HG03457 (cell line): ENCODE measurements at regions not wholly inside any gene's neighbourhood (a gene's known extent, or its start where the extent isn't known, plus 50 kb on each side); places are given as distances from the start of the nearest gene placed in this dataset.

Source experiments
- ATAC-seq: cut with Tn5 transposase; IDR thresholded peaks from one replicate; pipeline ENCODE4 v1.9.1; 2021; ENCODE audit warnings: moderate number of reproducible peaks; ENCODE audit not compliant: unreplicated experiment

DNA sequence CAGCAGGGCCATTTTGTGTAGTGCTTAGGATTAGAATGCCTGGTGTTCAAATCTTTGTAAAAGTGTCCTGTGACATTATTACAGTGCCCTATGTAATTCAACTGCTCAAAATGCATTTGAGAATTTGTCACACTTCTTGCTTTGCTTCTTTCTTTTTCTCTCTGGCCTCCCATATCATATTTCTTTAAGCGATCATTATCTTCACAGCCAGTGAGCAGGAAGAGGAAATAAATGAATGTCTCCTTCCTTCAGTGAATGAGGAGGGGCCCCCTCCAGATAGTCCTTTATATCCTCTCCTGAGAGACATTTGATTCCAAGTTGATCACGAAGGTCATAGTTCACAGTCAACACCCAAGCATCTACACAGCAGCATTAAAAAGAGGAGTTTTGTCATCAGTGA, 425.1 kb upstream of the NPVF start:
- no peak for ATAC-seq

DNA sequence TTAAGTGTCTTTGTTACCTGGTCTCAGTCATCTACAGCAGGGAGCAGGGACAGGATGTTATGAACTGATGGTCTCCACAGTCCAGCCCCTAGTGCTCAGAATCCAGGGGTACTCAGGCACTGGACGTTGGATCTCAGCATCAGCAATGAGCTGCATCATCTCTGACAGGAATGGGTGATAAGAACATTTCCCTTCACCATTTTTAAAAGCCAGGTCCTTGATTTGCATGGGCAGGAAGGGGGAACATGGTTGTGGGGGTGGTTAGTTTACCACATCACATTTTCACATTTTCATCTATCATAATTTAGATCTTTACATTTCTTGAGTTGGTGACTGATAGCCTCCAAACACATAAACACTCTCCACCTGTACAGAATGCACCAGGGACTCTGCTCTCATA, 427.8 kb upstream of the NPVF start:
- no peak for ATAC-seq

- no peak for ATAC-seq
Observed at GRCh38 chr7:25656581-25657026, 428.3 kb upstream of the NPVF start.

- ATAC-seq, result no peak
Observed at GRCh38 chr7:25658375-25658774, 430.1 kb upstream of the NPVF start.

- ATAC-seq, result no peak
Observed at GRCh38 chr7:25659841-25660240, 431.6 kb upstream of the NPVF start.

DNA sequence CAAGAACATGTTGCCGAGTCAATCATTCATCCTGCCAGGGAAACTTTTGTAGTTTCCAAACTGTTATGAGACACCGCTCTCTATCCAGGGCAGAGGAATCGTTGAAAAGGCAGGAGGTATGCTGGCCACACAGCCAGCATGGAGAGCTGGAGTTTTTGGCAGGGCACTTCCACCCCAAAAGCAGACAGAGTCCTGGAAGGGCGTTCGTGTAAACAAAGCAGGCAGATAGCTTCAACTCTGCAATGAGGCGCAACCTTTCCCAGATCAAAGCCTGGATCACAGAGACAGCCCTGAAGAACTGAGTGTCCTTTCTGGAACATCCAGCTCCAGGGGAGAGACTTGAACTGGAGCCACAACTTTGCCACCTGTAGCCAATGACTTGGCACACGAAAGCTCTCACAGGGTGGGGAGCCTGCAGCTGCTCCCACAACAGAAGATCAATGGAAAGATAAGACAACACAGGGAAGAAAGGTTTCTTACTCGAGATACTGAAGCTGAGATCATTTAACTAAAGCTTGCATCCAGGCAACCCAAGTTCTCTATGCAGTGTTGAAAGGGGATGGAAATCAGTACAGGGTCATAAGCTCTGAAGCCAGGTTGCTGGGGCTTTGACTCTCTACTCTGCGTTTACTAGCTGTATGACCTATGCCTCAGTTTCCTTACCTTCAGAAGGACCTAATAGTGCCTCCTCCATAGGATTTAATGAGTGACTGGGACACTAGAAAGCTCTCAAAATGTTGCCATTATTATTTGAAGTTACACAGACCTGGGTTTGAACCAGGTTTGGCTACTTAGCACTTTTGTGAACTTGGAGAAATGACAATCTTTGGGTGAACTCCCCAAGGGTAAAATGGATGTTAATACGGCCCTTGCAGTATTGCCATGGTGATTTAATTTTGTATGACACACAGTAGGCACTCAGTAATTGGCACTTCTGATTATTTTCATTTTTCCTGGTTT, 434.8 kb upstream of the NPVF start:
- ATAC-seq, result no peak

DNA sequence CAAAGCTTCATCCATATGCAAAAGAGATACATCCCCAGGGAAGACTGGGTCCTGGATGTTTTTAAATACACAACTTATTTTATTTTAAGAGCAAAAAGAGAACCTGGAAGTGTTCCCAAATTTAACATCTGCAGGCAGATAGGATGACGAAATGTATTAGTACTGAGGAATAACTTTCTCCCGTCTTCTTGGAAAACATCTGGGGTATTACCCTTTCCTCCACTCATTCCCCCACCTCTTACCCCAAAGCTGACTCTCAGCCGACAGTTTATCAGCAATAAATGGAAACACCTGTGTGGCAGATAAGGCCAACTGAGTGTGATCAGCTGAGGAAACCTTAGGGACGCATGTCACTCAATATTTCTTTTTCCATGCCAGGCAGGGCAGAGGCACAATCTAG, 435.6 kb upstream of the NPVF start:
- no peak for ATAC-seq

DNA sequence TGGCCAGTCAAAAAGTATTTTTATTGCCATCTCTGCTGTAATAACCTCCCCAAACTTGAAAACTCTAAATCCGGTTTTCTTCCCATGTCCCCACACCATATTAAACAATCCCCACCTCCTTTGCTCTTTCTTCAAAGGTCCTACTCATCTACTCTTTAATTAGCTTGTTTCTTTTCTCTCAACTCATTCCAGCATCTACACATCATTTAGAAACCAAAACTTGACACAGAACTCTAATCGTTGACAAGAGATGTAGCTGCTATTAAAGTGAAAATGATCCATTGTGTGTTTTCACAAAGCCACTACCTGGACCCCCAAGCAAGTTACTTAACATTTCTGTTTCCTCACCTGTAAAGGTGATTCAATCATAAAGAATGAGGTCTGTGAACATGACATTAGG, 436.3 kb upstream of the NPVF start:
- no peak for ATAC-seq

DNA sequence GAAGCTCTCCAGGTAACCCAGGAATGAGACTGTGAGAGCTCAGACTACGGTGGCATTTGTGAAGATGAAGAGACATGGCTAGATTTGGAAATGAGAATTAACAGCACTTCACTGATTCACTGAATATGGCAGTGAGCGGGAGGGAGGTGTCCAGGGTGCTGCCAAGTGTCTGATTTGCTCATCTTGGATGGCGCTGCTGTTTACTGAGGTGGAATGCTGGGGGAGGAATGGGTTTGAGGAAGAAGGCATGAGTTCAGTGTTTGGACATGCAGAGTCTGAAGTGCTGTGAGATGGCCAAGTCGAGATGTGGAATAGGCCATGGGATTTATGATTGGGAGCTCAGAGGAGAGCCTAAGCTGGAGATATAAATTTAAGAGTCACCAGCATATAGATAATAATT, 437.1 kb upstream of the NPVF start:
- ATAC-seq, result no peak

- no peak for ATAC-seq
Observed at GRCh38 chr7:25665903-25666670, 437.8 kb upstream of the NPVF start.

DNA sequence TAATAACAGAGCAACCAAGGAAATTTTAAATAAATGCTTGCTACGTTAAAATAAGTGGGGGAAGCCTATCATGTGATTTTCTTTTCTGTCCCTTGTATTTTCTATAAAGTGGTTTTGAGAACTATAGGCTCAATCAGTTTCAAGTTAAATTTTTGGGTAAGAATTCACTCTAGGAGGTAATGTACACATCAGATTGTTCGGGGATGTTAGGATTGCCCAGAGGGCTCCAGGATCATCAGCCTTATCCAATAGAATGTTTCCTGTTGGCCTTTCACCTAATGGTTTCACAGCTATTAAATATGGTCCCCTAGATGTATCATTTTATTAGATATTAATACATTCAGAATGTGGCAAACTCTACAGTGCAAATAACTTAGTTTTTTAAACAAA, 438.4 kb upstream of the NPVF start:
- no peak for ATAC-seq

GRCh38 chr7:25669281-25669781, 441.0 kb upstream of the NPVF start:
- ATAC-seq, result no peak

- no peak for ATAC-seq
Observed at GRCh38 chr7:25669961-25670841, 441.9 kb upstream of the NPVF start.

- no peak for ATAC-seq
Observed at GRCh38 chr7:25671111-25671510, 442.8 kb upstream of the NPVF start.

DNA sequence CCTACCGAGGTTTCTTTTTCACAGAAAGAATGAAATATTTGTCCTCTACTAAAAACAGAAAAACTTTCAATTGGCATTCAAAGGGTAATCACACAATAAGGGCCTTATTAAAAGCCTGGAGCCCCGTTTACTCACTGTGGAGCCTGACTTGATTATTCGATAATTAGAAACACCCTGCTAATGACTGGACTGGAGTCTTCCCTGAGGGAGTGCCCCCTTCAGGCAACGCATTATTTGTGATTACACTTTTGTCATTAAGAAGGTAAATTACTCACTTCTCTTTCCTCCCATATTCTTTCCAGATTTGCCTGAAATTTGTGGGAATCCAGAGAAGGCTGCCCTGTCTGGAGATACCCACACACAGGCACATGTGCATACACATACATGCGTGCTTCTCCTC, 444.2 kb upstream of the NPVF start:
- ATAC-seq, result no peak

- no peak for ATAC-seq
Observed at GRCh38 chr7:25675789-25676474, 447.6 kb upstream of the NPVF start.

DNA sequence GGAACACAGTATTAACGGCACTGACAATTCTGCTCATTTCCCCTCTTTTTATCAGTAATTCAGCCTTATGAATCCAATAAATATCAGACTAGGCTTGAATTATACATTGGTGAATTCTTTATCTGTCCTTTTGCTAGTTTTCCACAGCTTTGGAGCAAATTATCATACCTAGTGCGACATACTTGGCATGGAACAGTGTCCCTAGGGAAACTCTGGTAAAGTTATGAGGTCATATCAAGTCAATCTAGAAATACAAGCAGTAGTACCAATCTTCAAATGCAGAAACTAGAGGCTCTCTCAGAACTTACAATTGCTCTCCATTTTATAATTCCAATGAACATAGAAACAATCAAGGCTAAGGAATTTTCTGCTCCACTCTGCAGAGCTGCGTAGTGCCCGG, 449.3 kb upstream of the NPVF start:
- no peak for ATAC-seq

DNA sequence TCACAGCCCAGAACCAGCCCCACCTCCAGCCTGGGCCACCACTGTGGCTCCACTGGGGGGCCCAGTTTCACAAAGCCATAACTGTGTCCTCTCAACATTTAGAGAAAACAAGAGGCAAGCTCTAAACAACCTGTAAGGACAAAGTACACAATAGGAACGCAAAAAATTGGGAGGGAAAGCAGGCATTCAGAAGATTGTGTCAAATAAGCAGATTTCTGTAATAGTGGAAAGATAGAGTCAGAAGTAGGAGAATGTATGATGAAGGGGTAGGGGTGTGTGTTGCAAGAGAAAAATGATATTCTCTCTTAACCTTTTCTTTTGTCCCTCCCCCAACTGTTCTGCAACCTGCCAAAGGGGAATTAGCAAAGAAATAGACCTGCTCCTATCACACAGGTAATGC, 449.9 kb upstream of the NPVF start:
- ATAC-seq, result no peak

- ATAC-seq, result no peak
Observed at GRCh38 chr7:25680636-25681035, 452.4 kb upstream of the NPVF start.

- no peak for ATAC-seq
Observed at GRCh38 chr7:25684360-25684759, 456.1 kb upstream of the NPVF start.
